Stimulated activated memory B cell treated with anti-CD40 and anti-IgM and Interleukin-4, amounts not matched to agents 10 μg/mL and 1 μg/mL and 100 μg/mL, for 72 hours (primary cell): ENCODE measurements at regions not wholly inside any gene's neighbourhood (a gene's known extent, or its start where the extent isn't known, plus 50 kb on each side); places are given as distances from the start of the nearest gene placed in this dataset.
"Not testable (repeated sequence)": the region's sequence is repeated elsewhere in the genome, so short reads cannot be mapped to it uniquely, and the experiment has no call there.

ENCODE experiments used
- ATAC-seq: fragments of 150-1000 bp; cut with Tn5 transposase; 2 replicates; pipeline ENCODE4 v1.10.0; 2021
- H3K27ac Mint-ChIP-seq: one replicate; pipeline ENCODE4 v1.8.0; 2022; ENCODE audit warnings: mild to moderate bottlenecking, mixed read lengths
- H3K27me3 Mint-ChIP-seq: one replicate; pipeline ENCODE4 v1.8.0; 2022; ENCODE audit warnings: mixed read lengths
- H3K36me3 Mint-ChIP-seq: one replicate; pipeline ENCODE4 v1.8.0; 2022; ENCODE audit warnings: mixed read lengths
- H3K4me1 Mint-ChIP-seq: one replicate; pipeline ENCODE4 v1.8.0; 2022; ENCODE audit warnings: mixed read lengths
- H3K4me3 Mint-ChIP-seq: one replicate; pipeline ENCODE4 v1.8.0; 2022; ENCODE audit warnings: mild to moderate bottlenecking, moderate library complexity, mixed read lengths
- H3K9me3 Mint-ChIP-seq: one replicate; pipeline ENCODE4 v1.8.0; 2022; ENCODE audit warnings: mixed read lengths

- ATAC-seq = no peak
- Mint-ChIP-seq H3K36me3 (no peaks in the 10 kb centered on the region), H3K27ac (no peak overlapping the region), H3K9me3 (peaks cover 2% of the 10 kb centered on the region), H3K4me1 (no peaks in the 10 kb centered on the region), H3K4me3 (no peak overlapping the region), H3K27me3 (no peaks in the 10 kb centered on the region)
Observed at GRCh38 chr11:87803748-87804147, 371.5 kb downstream of the RAB38 start.

GRCh38 chr11:87784862-87785261, 390.4 kb downstream of the RAB38 start:
- H3K36me3 Mint-ChIP-seq, H3K27me3 Mint-ChIP-seq, H3K27ac Mint-ChIP-seq, H3K4me3 Mint-ChIP-seq, ATAC-seq, H3K9me3 Mint-ChIP-seq, H3K4me1 Mint-ChIP-seq: not testable (repeated sequence)

GRCh38 chr11:87780068-87780413, 395.2 kb downstream of the RAB38 start:
- Mint-ChIP-seq H3K27me3 (no peaks in the 10 kb centered on the region), H3K36me3 (no peaks in the 10 kb centered on the region), H3K27ac (no peak overlapping the region), H3K9me3 (no peaks in the 10 kb centered on the region), H3K4me3 (no peak overlapping the region), H3K4me1 (no peaks in the 10 kb centered on the region)
- ATAC-seq = no peak

- no peak overlapping the region for H3K27ac Mint-ChIP-seq
- no peak overlapping the region for H3K4me3 Mint-ChIP-seq
Observed at GRCh38 chr11:87779276-87780067, 395.8 kb downstream of the RAB38 start.

GRCh38 chr11:87778357-87778756, 396.9 kb downstream of the RAB38 start:
- no peaks in the 10 kb centered on the region for H3K27me3 Mint-ChIP-seq
- no peak overlapping the region for H3K4me3 Mint-ChIP-seq

More at GRCh38 chr11:87779276-87780067, 395.8 kb downstream of the RAB38 start:
- Mint-ChIP-seq H3K9me3 (no peaks in the 10 kb centered on the region), H3K36me3 (no peaks in the 10 kb centered on the region), H3K4me1 (no peaks in the 10 kb centered on the region), H3K27me3 (no peaks in the 10 kb centered on the region)
- ATAC-seq = no peak

GRCh38 chr11:87775036-87775435, 400.2 kb downstream of the RAB38 start:
- H3K4me3 Mint-ChIP-seq = no peak overlapping the region
- H3K27me3 Mint-ChIP-seq = no peaks in the 10 kb centered on the region
- no peaks in the 10 kb centered on the region for H3K4me1 Mint-ChIP-seq
- no peaks in the 10 kb centered on the region for H3K36me3 Mint-ChIP-seq
- H3K27ac Mint-ChIP-seq = no peak overlapping the region
- peaks cover 3% of the 10 kb centered on the region for H3K9me3 Mint-ChIP-seq
- no peak for ATAC-seq

More at GRCh38 chr11:87778357-87778756, 396.9 kb downstream of the RAB38 start:
- Mint-ChIP-seq H3K27ac (no peak overlapping the region), H3K9me3 (no peaks in the 10 kb centered on the region), H3K4me1 (no peaks in the 10 kb centered on the region), H3K36me3 (no peaks in the 10 kb centered on the region)
- no peak for ATAC-seq

GRCh38 chr11:87769661-87770060, 405.6 kb downstream of the RAB38 start:
- Mint-ChIP-seq H3K4me1 (no peaks in the 10 kb centered on the region), H3K4me3 (no peak overlapping the region), H3K9me3 (peaks cover 6% of the 10 kb centered on the region), H3K27me3 (no peaks in the 10 kb centered on the region), H3K36me3 (no peaks in the 10 kb centered on the region), H3K27ac (no peak overlapping the region)
- no peak for ATAC-seq

- Mint-ChIP-seq H3K4me1 (no peaks in the 10 kb centered on the region), H3K9me3 (peaks cover 9% of the 10 kb centered on the region), H3K36me3 (no peaks in the 10 kb centered on the region)
Observed at GRCh38 chr11:87767615-87768014, 407.6 kb downstream of the RAB38 start.

GRCh38 chr11:87764075-87764474, 411.2 kb downstream of the RAB38 start:
- not testable (repeated sequence) for H3K27ac Mint-ChIP-seq, H3K4me3 Mint-ChIP-seq, H3K27me3 Mint-ChIP-seq, ATAC-seq, H3K36me3 Mint-ChIP-seq, H3K4me1 Mint-ChIP-seq
- peaks cover 10% of the 10 kb centered on the region for H3K9me3 Mint-ChIP-seq

More at GRCh38 chr11:87767615-87768014, 407.6 kb downstream of the RAB38 start:
- ATAC-seq = no peak
- H3K27ac Mint-ChIP-seq = no peak overlapping the region
- no peaks in the 10 kb centered on the region for H3K27me3 Mint-ChIP-seq
- H3K4me3 Mint-ChIP-seq = no peak overlapping the region

GRCh38 chr11:87754685-87755084, 420.6 kb downstream of the RAB38 start:
- Mint-ChIP-seq H3K9me3 (peaks cover 2% of the 10 kb centered on the region), H3K4me1 (no peaks in the 10 kb centered on the region), H3K36me3 (no peaks in the 10 kb centered on the region), H3K4me3 (no peak overlapping the region), H3K27me3 (no peaks in the 10 kb centered on the region), H3K27ac (no peak overlapping the region)
- no peak for ATAC-seq

GRCh38 chr11:87753143-87753542, 422.1 kb downstream of the RAB38 start:
- no peak for ATAC-seq
- Mint-ChIP-seq H3K36me3 (no peaks in the 10 kb centered on the region), H3K9me3 (no peaks in the 10 kb centered on the region), H3K27me3 (no peaks in the 10 kb centered on the region), H3K4me1 (no peaks in the 10 kb centered on the region), H3K4me3 (no peak overlapping the region), H3K27ac (no peak overlapping the region)

- H3K27ac Mint-ChIP-seq = no peak overlapping the region
- no peaks in the 10 kb centered on the region for H3K36me3 Mint-ChIP-seq
- H3K4me3 Mint-ChIP-seq = no peak overlapping the region
- H3K4me1 Mint-ChIP-seq = no peaks in the 10 kb centered on the region
- no peak for ATAC-seq
- no peaks in the 10 kb centered on the region for H3K9me3 Mint-ChIP-seq
- H3K27me3 Mint-ChIP-seq = no peaks in the 10 kb centered on the region
Observed at GRCh38 chr11:87743007-87743406, 432.2 kb downstream of the RAB38 start.

- Mint-ChIP-seq H3K4me1 (no peaks in the 10 kb centered on the region), H3K4me3 (no peak overlapping the region), H3K9me3 (no peaks in the 10 kb centered on the region), H3K27me3 (no peaks in the 10 kb centered on the region), H3K27ac (no peak overlapping the region), H3K36me3 (no peaks in the 10 kb centered on the region)
- no peak for ATAC-seq
Observed at GRCh38 chr11:87740968-87741367, 434.3 kb downstream of the RAB38 start.

GRCh38 chr11:87740451-87740850, 434.8 kb downstream of the RAB38 start:
- Mint-ChIP-seq H3K27me3 (no peaks in the 10 kb centered on the region), H3K9me3 (no peaks in the 10 kb centered on the region), H3K27ac (no peak overlapping the region), H3K4me1 (no peaks in the 10 kb centered on the region), H3K36me3 (no peaks in the 10 kb centered on the region), H3K4me3 (no peak overlapping the region)
- no peak for ATAC-seq

- Mint-ChIP-seq H3K36me3 (no peaks in the 10 kb centered on the region), H3K27ac (no peak overlapping the region), H3K4me3 (no peak overlapping the region), H3K9me3 (no peaks in the 10 kb centered on the region), H3K4me1 (no peaks in the 10 kb centered on the region), H3K27me3 (no peaks in the 10 kb centered on the region)
- no peak for ATAC-seq
Observed at GRCh38 chr11:87739766-87740165, 435.5 kb downstream of the RAB38 start.

GRCh38 chr11:87739261-87739660, 436.0 kb downstream of the RAB38 start:
- ATAC-seq = no peak
- Mint-ChIP-seq H3K9me3 (no peaks in the 10 kb centered on the region), H3K36me3 (no peaks in the 10 kb centered on the region), H3K4me1 (no peaks in the 10 kb centered on the region), H3K27me3 (no peaks in the 10 kb centered on the region), H3K4me3 (no peak overlapping the region), H3K27ac (no peak overlapping the region)
